ENCODE measurements at regions not wholly inside any gene's neighbourhood (a gene's known extent, or its start where the extent isn't known, plus 50 kb on each side); places are given as distances from the start of the nearest gene placed in this dataset.

GRCh38 chr6:67886036-67886707, 748.9 kb upstream of the ADGRB3 start:
- TF ChIP-seq PML (IDR thresholded peaks at IDR 0.05; ENCODE audit: low read length): no peak
- TF ChIP-seq NRF1 (conservative IDR thresholded peaks at IDR 0.05; ENCODE audit: low read depth, low read length): no peak
- TF ChIP-seq WRNIP1 (IDR thresholded peaks at IDR 0.05; ENCODE audit: borderline replicate concordance, low read depth, low read length): no peak
- no peak for TF ChIP-seq PAX8 (IDR thresholded peaks at IDR 0.05)
- TF ChIP-seq POU2F2 (IDR thresholded peaks at IDR 0.05; ENCODE audit: borderline replicate concordance, low read depth, low read length): no peak
- TF ChIP-seq, protein P1, sequence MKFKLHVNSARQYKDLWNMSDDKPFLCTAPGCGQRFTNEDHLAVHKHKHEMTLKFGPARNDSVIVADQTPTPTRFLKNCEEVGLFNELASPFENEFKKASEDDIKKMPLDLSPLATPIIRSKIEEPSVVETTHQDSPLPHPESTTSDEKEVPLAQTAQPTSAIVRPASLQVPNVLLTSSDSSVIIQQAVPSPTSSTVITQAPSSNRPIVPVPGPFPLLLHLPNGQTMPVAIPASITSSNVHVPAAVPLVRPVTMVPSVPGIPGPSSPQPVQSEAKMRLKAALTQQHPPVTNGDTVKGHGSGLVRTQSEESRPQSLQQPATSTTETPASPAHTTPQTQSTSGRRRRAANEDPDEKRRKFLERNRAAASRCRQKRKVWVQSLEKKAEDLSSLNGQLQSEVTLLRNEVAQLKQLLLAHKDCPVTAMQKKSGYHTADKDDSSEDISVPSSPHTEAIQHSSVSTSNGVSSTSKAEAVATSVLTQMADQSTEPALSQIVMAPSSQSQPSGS (IDR thresholded peaks at IDR 0.05; ENCODE audit: low read length): no peak
- TF ChIP-seq TAF1 (IDR thresholded peaks at IDR 0.05; ENCODE audit: borderline replicate concordance, low read depth, low read length): no peak
- no peak for TF ChIP-seq RELB (IDR thresholded peaks at IDR 0.05; ENCODE audit: low read depth)
- TF ChIP-seq JUNB (IDR thresholded peaks at IDR 0.05): no peak
- TF ChIP-seq HDAC2 (IDR thresholded peaks at IDR 0.05): no peak
- no peak for TF ChIP-seq CHD4 (IDR thresholded peaks at IDR 0.05)
- no peak for TF ChIP-seq NFIC (IDR thresholded peaks at IDR 0.05; ENCODE audit: low read depth, low read length)
- TF ChIP-seq MXI1 (IDR thresholded peaks at IDR 0.05; ENCODE audit: low read depth, low read length): no peak
- TF ChIP-seq ZNF622 (IDR thresholded peaks at IDR 0.05): no peak
- Histone ChIP-seq H3K4me1 (ENCODE audit: control insufficient read depth, insufficient read depth, low read length) (no peaks in the 10 kb centered on the region), H3K27ac (ENCODE audit: control insufficient read depth, insufficient read depth) (no peak overlapping the region), H3K9ac (ENCODE audit: control insufficient read depth, insufficient read depth, low read length) (no peak overlapping the region), H2AFZ (ENCODE audit: control insufficient read depth, low read depth, low read length) (no peak overlapping the region), H3K4me3 (no peak overlapping the region), H3K79me2 (ENCODE audit: control insufficient read depth, insufficient read depth, low read length) (no peaks in the 10 kb centered on the region), H4K20me1 (ENCODE audit: control insufficient read depth, insufficient read depth) (no peaks in the 10 kb centered on the region), H3K36me3 (ENCODE audit: control insufficient read depth in 2 of 2, insufficient read depth in 2 of 2, low read length in 1 of 2) (no peaks in the 10 kb centered on the region), H3K4me2 (ENCODE audit: control insufficient read depth, insufficient read depth) (no peak overlapping the region), H3K27me3 (replicated peaks in 1 of 2; ENCODE audit: control insufficient read depth in 2 of 2, insufficient read depth in 2 of 2, low read length in 1 of 2) (no peaks in the 10 kb centered on the region), H3K9me3 (replicated peaks; ENCODE audit: control insufficient read depth, insufficient read depth, low read length) (no peaks in the 10 kb centered on the region)
- ChIA-PET CTCF (no interaction called here), RAD21 (ENCODE audit: unreplicated experiment) (no interaction called here), POLR2A (no interaction called here), SMC1A (ENCODE audit: uncharacterized antibody, unreplicated experiment) (no interaction called here)
- no peak for DNase-seq (ENCODE audit: low read depth, low spot score)
- in situ Hi-C loops (cut with MboI) (no loop called here), intact Hi-C loops (cut with micrococcal nuclease; ENCODE audit: unreplicated experiment) (no loop called here)
- FAIRE-seq: no peak
- no peak for ATAC-seq
- BruUV-seq (replicated peaks): no TSS peak
- WGBS (ENCODE audit: insufficient coverage, insufficient replicate concordance, low lambda C conversion rate, missing lambda C conversion rate): 52% methylated on average over 5 of the region's 5 CpGs
